NCI-H187 (cell line): ENCODE measurements at regions not wholly inside any gene's neighbourhood (a gene's known extent, or its start where the extent isn't known, plus 50 kb on each side); places are given as distances from the start of the nearest gene placed in this dataset.
"Not testable (repeated sequence)": the region's sequence is repeated elsewhere in the genome, so short reads cannot be mapped to it uniquely, and the experiment has no call there.

Experiments used
- DNase-seq, 2 experiments: peaks; one replicate each; lab custom pipeline; 2025; lab: John Stamatoyannopoulos, UW

GRCh38 chr11:16605894-16606783, 132.3 kb upstream of the C11orf58 start:
- peak; percentile 74 to 95 for DNase-seq

GRCh38 chr11:16605389-16605893, 133.0 kb upstream of the C11orf58 start:
- DNase-seq, result no peak

GRCh38 chr11:16604794-16605388, 133.6 kb upstream of the C11orf58 start:
- no peak for DNase-seq

- DNase-seq, result no peak
These were observed 134.3 kb upstream of the C11orf58 start for GRCh38 chr11:16603890-16604793.

- no peak for DNase-seq
These were observed 135.2 kb upstream of the C11orf58 start for GRCh38 chr11:16603245-16603644.

- no peak for DNase-seq
These were observed 139.5 kb upstream of the C11orf58 start for GRCh38 chr11:16598906-16599305.

- DNase-seq, result no peak
These were observed 140.4 kb upstream of the C11orf58 start for GRCh38 chr11:16598032-16598431.

- no peak for DNase-seq
These were observed 142.2 kb upstream of the C11orf58 start for GRCh38 chr11:16596231-16596630.

- no peak for DNase-seq
These were observed 147.3 kb upstream of the C11orf58 start for GRCh38 chr11:16591157-16591556.

- DNase-seq, result no peak
These were observed 150.8 kb upstream of the C11orf58 start for GRCh38 chr11:16587670-16588069.

GRCh38 chr11:16584569-16584968, 153.9 kb upstream of the C11orf58 start:
- no peak for DNase-seq

- not testable (repeated sequence) for DNase-seq
These were observed 157.4 kb upstream of the C11orf58 start for GRCh38 chr11:16581078-16581477.

GRCh38 chr11:16577490-16577889, 161.0 kb upstream of the C11orf58 start:
- no peak for DNase-seq

GRCh38 chr11:16574889-16575288, 163.6 kb upstream of the C11orf58 start:
- DNase-seq, result not testable (repeated sequence)

- DNase-seq, result no peak
These were observed 165.5 kb upstream of the C11orf58 start for GRCh38 chr11:16572945-16573344.

GRCh38 chr11:16561150-16561549, 177.3 kb upstream of the C11orf58 start:
- no peak for DNase-seq

GRCh38 chr11:16558494-16558893, 180.0 kb upstream of the C11orf58 start:
- no peak for DNase-seq

GRCh38 chr11:16555956-16556355, 182.5 kb upstream of the C11orf58 start:
- no peak for DNase-seq

- no peak for DNase-seq
These were observed 184.1 kb upstream of the C11orf58 start for GRCh38 chr11:16554361-16554760.

GRCh38 chr11:16547879-16548278, 190.6 kb upstream of the C11orf58 start:
- no peak for DNase-seq

GRCh38 chr11:16543642-16544041, 187.3 kb upstream of the SOX6 start:
- DNase-seq, result no peak

GRCh38 chr11:16542353-16542752, 186.0 kb upstream of the SOX6 start:
- DNase-seq, result no peak
